ENCODE measurements at regions not wholly inside any gene's neighbourhood (a gene's known extent, or its start where the extent isn't known, plus 50 kb on each side); places are given as distances from the start of the nearest gene placed in this dataset.
A peak's percentile ranks its signal among the peaks of the same experiment; 100 is the strongest.

DNA sequence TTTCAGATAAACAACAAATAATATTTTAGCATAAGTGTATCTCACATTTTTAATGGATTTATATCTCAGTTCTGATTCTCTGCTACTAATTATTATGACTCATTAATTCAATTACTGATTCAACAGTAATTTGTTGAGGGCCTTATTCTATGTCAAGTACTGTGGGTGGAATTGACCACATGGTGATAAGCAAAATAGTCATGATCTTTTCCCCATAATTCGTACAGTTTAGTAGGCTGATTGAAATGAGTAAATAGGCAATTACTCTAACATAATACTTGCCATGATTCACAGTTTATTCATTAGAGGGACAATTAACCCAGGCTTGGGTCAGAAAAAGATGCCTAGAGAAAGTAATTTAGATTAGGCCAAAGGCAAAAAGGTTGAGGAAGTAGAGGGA lies 60.9 kb upstream of the SLC4A7 start:
- Histone ChIP-seq H3K36me3 (ENCODE audit: control insufficient read depth, insufficient read depth, low read length) (no peaks in the 10 kb centered on the region), H3K4me1 (ENCODE audit: control insufficient read depth, insufficient read depth, low read length) (peaks cover 3% of the 10 kb centered on the region), H3K9me3 (ENCODE audit: control insufficient read depth, insufficient read depth, low read length) (no peaks in the 10 kb centered on the region), H3K4me3 (ENCODE audit: low read depth, low read length) (no peak overlapping the region), H3K9ac (ENCODE audit: low read depth, low read length) (no peak overlapping the region), H3K27me3 (ENCODE audit: control insufficient read depth, insufficient read depth, low read length) (no peaks in the 10 kb centered on the region)

DNA sequence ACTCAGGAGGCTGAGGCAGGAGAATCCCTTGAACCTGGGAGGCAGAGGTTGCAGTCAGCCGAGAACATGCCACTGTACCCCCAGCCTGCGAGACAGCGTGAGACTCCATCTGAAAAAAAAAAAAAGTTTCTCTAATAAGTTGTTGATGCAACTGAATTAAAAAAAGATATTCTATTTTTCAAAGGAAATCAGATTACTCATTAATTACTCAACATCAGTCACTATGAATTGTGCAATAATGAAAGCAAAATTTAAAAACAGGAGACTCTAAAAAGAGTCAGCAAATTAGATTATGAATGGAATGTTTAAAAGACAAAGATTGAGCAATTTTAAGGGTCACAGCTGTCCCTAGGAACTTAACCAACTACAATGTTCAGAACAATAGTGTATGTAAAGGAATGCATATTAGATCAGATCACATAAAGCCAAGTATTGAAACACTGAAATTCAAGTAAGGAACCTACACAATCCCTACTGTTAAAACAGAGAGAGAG lies 60.2 kb upstream of the SLC4A7 start:
- Histone ChIP-seq H3K9ac (ENCODE audit: low read depth, low read length) (no peak overlapping the region), H3K27me3 (ENCODE audit: control insufficient read depth, insufficient read depth, low read length) (no peaks in the 10 kb centered on the region), H3K4me3 (ENCODE audit: low read depth, low read length) (no peak overlapping the region), H3K4me1 (ENCODE audit: control insufficient read depth, insufficient read depth, low read length) (peaks cover 3% of the 10 kb centered on the region), H3K36me3 (ENCODE audit: control insufficient read depth, insufficient read depth, low read length) (no peaks in the 10 kb centered on the region), H3K9me3 (ENCODE audit: control insufficient read depth, insufficient read depth, low read length) (no peaks in the 10 kb centered on the region)

DNA sequence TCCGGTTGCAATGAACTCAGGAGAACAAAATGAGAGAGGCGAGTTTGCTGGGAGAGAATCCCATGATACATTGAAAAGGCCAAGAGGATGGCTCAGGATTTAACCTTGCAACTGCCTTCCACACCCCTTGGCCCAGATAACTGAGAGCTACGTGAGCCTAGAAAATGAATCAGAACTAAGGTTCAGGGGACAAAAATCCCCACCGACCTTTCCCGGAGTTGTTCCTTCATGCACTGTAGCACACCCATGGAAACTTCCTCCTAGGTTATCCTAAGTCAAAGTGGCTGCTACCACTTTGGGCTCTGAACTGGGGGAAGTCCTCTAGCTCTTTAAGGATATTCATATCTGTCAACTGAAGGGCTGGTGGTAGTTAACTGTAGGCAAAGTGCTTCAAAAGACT lies 58.3 kb upstream of the SLC4A7 start:
- Histone ChIP-seq H3K9me3 (ENCODE audit: control insufficient read depth, insufficient read depth, low read length) (no peaks in the 10 kb centered on the region), H3K36me3 (ENCODE audit: control insufficient read depth, insufficient read depth, low read length) (no peaks in the 10 kb centered on the region), H3K4me1 (ENCODE audit: control insufficient read depth, insufficient read depth, low read length) (peaks cover 3% of the 10 kb centered on the region), H3K27me3 (ENCODE audit: control insufficient read depth, insufficient read depth, low read length) (no peaks in the 10 kb centered on the region), H3K4me3 (ENCODE audit: low read depth, low read length) (no peak overlapping the region), H3K9ac (ENCODE audit: low read depth, low read length) (no peak overlapping the region)

DNA sequence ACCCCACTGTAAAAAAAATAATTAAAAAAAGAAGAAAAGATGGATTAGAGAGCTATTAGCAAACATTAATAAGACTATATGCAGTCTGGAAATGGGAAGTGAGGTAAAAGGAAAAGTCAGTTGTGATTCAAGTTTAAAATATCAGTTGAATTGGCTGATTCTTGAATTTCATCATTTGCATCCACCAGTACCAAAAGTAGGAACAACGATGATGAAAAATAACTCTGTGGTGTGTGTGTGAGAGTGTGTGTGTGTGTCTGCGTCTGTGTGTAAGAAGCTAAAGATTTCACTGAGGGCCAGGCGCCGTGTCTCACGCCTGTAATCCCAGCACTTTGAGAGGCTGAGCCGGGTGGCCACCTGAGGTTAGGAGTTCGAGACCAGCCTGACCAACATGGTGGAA lies 56.0 kb upstream of the SLC4A7 start:
- H3K4me1 ChIP-seq (ENCODE audit: control insufficient read depth, insufficient read depth, low read length): peaks cover 13% of the 10 kb centered on the region
- no peaks in the 10 kb centered on the region for H3K27me3 ChIP-seq (ENCODE audit: control insufficient read depth, insufficient read depth, low read length)
- no peaks in the 10 kb centered on the region for H3K36me3 ChIP-seq (ENCODE audit: control insufficient read depth, insufficient read depth, low read length)
- no peak overlapping the region for H3K9ac ChIP-seq (ENCODE audit: low read depth, low read length)
- H3K4me3 ChIP-seq (ENCODE audit: low read depth, low read length): no peak overlapping the region
- no peaks in the 10 kb centered on the region for H3K9me3 ChIP-seq (ENCODE audit: control insufficient read depth, insufficient read depth, low read length)

DNA sequence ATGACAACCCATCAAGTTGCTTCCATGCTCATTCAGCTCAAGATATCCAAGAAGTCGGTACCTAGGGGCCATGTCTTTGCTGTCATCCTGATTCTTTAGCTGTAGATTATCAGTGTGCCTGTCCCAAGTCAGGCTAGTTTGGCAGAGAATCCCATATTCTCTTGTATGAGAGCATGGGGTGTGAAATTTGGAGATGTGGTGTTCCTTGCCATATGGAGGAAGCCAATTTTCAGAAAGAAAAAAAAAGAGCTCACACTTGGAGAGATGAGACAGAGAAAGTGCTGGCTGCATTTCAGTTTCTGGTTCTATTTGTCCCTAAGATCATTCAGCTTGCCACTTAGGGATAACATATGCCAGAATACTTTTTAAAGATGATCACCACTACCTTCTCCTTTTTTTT lies 52.3 kb upstream of the SLC4A7 start:
- Histone ChIP-seq H3K27me3 (ENCODE audit: control insufficient read depth, insufficient read depth, low read length) (no peaks in the 10 kb centered on the region), H3K4me1 (ENCODE audit: control insufficient read depth, insufficient read depth, low read length) (peaks cover 34% of the 10 kb centered on the region), H3K4me3 (ENCODE audit: low read depth, low read length) (no peak overlapping the region), H3K36me3 (ENCODE audit: control insufficient read depth, insufficient read depth, low read length) (no peaks in the 10 kb centered on the region), H3K9ac (ENCODE audit: low read depth, low read length) (no peak overlapping the region), H3K9me3 (ENCODE audit: control insufficient read depth, insufficient read depth, low read length) (no peaks in the 10 kb centered on the region)

DNA sequence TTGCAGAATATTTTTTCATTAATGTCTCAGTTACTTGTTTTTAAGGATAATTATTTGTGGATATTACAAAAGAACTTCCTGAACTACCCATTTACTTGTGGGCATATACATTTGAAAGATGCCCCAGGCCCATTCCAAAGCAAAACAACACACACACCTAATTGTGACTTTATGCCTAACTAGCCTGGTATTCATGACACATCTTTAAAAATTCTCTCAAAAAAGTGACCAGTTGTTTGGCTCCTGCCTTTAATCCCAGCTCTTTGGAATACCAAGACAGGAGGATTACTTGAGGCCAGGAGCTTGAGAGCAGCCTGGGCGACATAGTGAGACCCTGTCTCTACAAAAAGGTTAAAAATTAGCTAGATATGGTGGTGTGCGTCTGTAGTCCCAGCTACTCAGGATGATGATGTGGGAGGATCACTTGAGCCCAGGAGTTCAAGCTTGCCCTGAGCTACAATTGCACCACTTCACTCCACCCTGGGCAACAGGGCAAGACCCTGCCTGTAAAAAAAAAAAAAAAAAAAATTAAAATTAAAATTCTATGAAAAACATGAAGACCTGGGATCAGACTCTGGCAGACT lies 51.7 kb upstream of the SLC4A7 start:
- Histone ChIP-seq H3K4me1 (ENCODE audit: control insufficient read depth, insufficient read depth, low read length) (peaks cover 34% of the 10 kb centered on the region), H3K9ac (ENCODE audit: low read depth, low read length) (no peak overlapping the region), H3K4me3 (ENCODE audit: low read depth, low read length) (no peak overlapping the region), H3K36me3 (ENCODE audit: control insufficient read depth, insufficient read depth, low read length) (no peaks in the 10 kb centered on the region), H3K9me3 (ENCODE audit: control insufficient read depth, insufficient read depth, low read length) (no peaks in the 10 kb centered on the region), H3K27me3 (ENCODE audit: control insufficient read depth, insufficient read depth, low read length) (no peaks in the 10 kb centered on the region)

DNA sequence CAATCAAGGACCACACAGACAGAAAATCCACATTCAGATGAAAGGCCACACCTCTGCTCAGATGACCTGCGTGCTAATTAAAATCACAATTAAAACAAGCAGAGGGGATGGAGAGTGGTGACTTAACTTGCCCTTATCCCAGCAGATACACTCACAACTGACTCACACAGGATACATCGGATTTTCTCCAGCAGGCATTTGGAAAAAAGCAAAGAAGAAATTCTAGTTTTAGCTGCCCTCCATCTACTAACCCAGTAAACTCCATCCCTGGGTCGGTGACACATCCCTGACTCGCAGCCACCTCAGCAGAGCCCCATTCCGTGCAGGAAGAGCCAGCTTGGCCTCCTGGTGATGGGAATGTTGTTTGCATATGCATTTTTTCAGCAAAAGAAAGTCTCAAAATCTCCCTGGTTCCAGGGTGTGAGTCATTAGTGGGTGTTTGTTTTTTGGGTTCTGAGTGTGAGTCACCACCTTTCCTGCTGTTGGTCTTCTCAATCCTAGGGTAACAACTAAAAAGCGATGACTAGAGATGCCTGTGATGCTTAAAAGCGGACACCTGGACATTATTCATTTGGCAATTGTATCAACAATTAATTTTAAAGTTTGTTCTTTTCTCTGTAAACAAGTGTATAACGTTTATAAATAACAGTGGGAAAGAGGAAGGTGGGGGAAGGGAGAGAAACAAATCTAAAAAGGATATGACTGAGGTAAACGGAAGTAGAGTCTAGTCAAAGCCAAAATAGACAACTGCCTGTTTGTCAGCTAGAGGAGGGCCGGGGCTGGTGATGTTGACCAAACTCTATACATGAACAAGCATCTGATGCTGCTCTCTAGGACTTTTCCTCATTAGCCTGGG lies 49.8 kb upstream of the SLC4A7 start:
- Histone ChIP-seq H3K9me3 (ENCODE audit: control insufficient read depth, insufficient read depth, low read length) (no peaks in the 10 kb centered on the region), H3K9ac (ENCODE audit: low read depth, low read length) (no peak overlapping the region), H3K4me1 (ENCODE audit: control insufficient read depth, insufficient read depth, low read length) (peaks cover 38% of the 10 kb centered on the region), H3K4me3 (ENCODE audit: low read depth, low read length) (peak overlapping the region; percentile 5), H3K27me3 (ENCODE audit: control insufficient read depth, insufficient read depth, low read length) (no peaks in the 10 kb centered on the region), H3K36me3 (ENCODE audit: control insufficient read depth, insufficient read depth, low read length) (no peaks in the 10 kb centered on the region)
